Aorta (tissue), 5 donors: ENCODE measurements at regions not wholly inside any gene's neighbourhood (a gene's known extent, or its start where the extent isn't known, plus 50 kb on each side); places are given as distances from the start of the nearest gene placed in this dataset.

Source experiments
- ATAC-seq: fragments of 200-7000 bp; cut with Tn5 transposase; one replicate; pipeline ENCODE4 v1.9.1; 2022; ENCODE audit warnings: moderate library complexity; ENCODE audit not compliant: low FRiP score
- DNase-seq, 2 donors: peaks; one replicate each; pipeline ENCODE4 v3.0.0-alpha.2; 2020
- H3K27ac ChIP-seq, 2 donors: one replicate each; pipeline ENCODE4 v1.5.1; 2013; ENCODE audit warnings: low read length in 2 of 2, mild to moderate bottlenecking in 2 of 2, moderate library complexity in 2 of 2, control low read depth in 1 of 2, inconsistent platforms in 1 of 2, low read depth in 1 of 2
- H3K27me3 ChIP-seq, 2 donors: one replicate each; pipeline ENCODE4 v1.6.1; 2013; ENCODE audit warnings: control low read depth in 1 of 2, low read length in 1 of 2, mild to moderate bottlenecking in 1 of 2, moderate library complexity in 1 of 2; ENCODE audit not compliant: insufficient read depth in 2 of 2, control insufficient read depth in 1 of 2
- H3K36me3 ChIP-seq, 2 donors: one replicate each; pipeline ENCODE4 v1.6.1; 2013; ENCODE audit warnings: control low read depth in 1 of 2, low read length in 1 of 2, mild to moderate bottlenecking in 1 of 2; ENCODE audit not compliant: insufficient read depth in 2 of 2, control insufficient read depth in 1 of 2
- H3K4me1 ChIP-seq, 2 donors: one replicate each; pipeline ENCODE4 v1.6.1; 2013; ENCODE audit warnings: low read length in 2 of 2, control low read depth in 1 of 2, mild to moderate bottlenecking in 1 of 2, moderate library complexity in 1 of 2; ENCODE audit not compliant: insufficient read depth in 2 of 2, control insufficient read depth in 1 of 2
- H3K4me3 ChIP-seq, 2 donors: one replicate each; pipeline ENCODE4 v1.5.1; 2013; ENCODE audit warnings: low read length in 2 of 2, control low read depth in 1 of 2, mild to moderate bottlenecking in 1 of 2
- H3K9me3 ChIP-seq: one replicate; pipeline ENCODE4 v1.6.1; 2013; ENCODE audit warnings: mild to moderate bottlenecking, low read length; ENCODE audit not compliant: control insufficient read depth
- WGBS, 2 donors: extraction: QIAGEN DNeasy Blood & Tissue Kit; methylation state at CpG; one replicate each; pipeline ENCODE4 v1.1.7; 2013; 5-methylcytosine and 5-hydroxymethylcytosine counted together
- intact Hi-C, 2 donors: fragments of 100-400 bp; cut with DNase I; formaldehyde crosslinking; loops; one replicate each; pipeline versions ENCODE4 v1.14.2 to v1.15.0; 2022
- donor health status: healthy with polysubstance abuse.
- donor health status: Bipolar disorder and iron deficiency.
- donor health status: DM: no; HTN: no; CAD: no.
- donor health status: DM: no; HTN: no; CAD: no.
- donor health status: DM: yes; HTN: yes; CAD: no.

DNA sequence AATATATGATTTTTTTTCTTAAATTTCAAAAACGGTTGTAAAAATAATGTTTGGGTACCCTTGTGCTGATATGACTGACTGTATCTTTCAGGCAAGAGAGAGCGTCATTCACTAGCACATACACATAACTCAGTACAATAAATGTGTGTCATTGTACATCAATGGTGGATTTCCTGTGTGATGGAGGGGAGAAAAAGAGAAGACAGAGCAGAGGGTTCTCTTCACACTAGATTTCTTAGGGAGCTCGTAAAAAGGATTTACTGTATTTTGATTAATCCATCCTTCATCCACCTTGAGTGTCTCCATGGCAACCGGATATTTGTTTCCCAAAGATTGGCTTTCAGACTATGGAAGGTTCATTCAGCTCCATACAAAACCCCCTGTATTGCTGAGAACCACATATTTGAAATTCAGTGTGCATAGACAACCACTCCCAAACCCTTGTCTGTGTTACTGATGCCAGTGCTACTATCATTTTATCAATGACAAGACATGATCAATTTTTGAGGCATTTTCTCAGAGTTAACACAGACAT lies 150.6 kb downstream of the AKR1D1 start:
- ATAC-seq (no peak), DNase-seq (no peak)
- Histone ChIP-seq H3K36me3 (no peaks in the 10 kb centered on the region), H3K27ac (no peak overlapping the region), H3K27me3 (no peaks in the 10 kb centered on the region), H3K4me3 (no peak overlapping the region), H3K4me1 (no peaks in the 10 kb centered on the region), H3K9me3 (no peaks in the 10 kb centered on the region)
- intact Hi-C loops, result no loop called here
- WGBS, 2 donors, result 51 to 64% methylated on average over 4 of the region's 4 CpGs

DNA sequence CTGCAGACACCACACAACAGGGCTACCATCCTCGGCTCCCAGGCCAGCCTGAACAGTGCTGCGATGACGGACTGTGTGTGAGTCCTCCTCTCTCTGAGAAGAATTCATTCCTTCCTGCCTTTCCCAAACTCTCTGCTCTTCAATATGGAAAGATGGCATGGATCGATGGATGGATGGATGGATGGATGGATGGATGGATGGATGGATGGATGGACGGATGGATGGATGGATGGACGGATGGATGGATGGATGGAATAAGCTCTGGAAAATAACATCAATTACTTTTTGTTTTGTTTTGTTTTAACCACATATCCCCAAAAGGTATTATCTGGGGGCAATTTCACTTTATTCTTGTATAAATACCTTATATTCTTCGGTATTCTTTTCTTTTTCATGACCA lies 151.9 kb downstream of the AKR1D1 start:
- no peak for ATAC-seq
- intact Hi-C loops, result no loop called here
- Histone ChIP-seq H3K27ac (no peak overlapping the region), H3K4me3 (no peak overlapping the region), H3K36me3 (no peaks in the 10 kb centered on the region), H3K9me3 (no peaks in the 10 kb centered on the region), H3K4me1 (no peaks in the 10 kb centered on the region), H3K27me3 (no peaks in the 10 kb centered on the region)
- DNase-seq, result no peak
- 66 to 77% methylated on average over 7 of the region's 7 CpGs for WGBS, 2 donors

DNA sequence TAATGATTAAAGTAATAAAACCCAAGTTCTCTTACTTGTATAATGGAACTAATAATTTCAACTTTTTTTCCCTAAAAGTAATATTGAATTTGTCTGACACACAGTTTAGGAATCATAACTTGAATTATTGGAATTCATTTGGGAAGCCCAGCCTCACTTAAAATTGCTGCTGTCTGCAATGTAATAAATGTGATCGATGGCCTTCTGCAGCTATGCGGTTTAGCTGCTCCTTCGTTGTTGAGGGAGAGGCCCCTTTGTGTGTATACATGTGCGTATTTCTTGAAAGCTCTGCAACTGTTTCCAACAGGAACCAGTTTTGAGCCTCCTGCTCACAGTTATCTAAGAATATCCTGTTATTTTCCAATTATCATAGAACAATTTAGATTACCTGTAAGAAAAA lies 152.5 kb downstream of the AKR1D1 start:
- 30 to 39% methylated on average over 4 of the region's 4 CpGs for WGBS, 2 donors
- Histone ChIP-seq H3K27ac (no peak overlapping the region), H3K4me3 (no peak overlapping the region), H3K27me3 (no peaks in the 10 kb centered on the region), H3K36me3 (no peaks in the 10 kb centered on the region), H3K9me3 (no peaks in the 10 kb centered on the region), H3K4me1 (no peaks in the 10 kb centered on the region)
- intact Hi-C loops, result no loop called here
- no peak for ATAC-seq
- DNase-seq, result no peak

DNA sequence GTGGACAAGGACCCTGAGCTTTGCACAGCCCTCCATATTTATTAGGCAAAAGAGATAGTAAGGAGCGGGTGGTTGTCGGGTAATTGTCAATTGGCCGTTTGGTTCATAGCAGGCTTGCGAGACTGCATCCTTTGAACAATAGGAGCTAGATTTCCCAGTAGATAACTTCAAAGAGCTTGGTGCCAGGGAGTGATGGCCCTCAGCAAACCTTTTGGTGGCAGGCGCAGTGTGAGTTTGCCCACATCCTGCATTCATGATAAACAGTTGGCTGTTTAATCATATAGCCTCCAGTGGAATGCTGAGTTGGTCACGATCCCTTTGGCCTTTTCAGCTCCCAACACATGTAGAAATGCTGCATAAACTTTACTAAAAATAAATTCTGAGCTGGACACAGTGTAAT lies 156.9 kb downstream of the AKR1D1 start:
- 85 to 86% methylated on average over 6 of the region's 6 CpGs for WGBS, 2 donors
- H3K27me3 ChIP-seq, result no peaks in the 10 kb centered on the region
- no peaks in the 10 kb centered on the region for H3K4me1 ChIP-seq
- no peaks in the 10 kb centered on the region for H3K36me3 ChIP-seq
- H3K4me3 ChIP-seq, result no peak overlapping the region
- ATAC-seq (no peak), DNase-seq (no peak)
- H3K27ac ChIP-seq, result no peak overlapping the region
- H3K9me3 ChIP-seq, result peaks cover 2% of the 10 kb centered on the region
- intact Hi-C loops, result no loop called here

DNA sequence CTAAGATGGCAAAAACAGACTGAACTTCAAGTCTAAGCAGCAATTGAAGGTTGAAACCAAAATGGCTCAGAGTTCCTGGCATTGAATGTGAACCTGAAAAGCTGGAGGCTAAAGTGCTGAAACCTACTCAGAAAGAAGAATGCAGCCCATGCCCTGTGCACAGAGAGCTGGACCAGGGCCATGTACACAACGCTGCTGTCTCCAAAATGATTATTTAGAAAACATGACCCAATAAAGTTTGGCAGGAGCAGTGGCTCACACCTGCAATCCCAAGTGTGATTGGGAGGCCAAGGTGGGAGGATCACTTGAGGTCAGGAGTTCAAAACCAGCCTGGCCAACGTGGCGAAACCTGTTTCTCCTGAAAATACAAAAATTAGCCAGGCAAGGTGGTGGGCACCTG lies 158.9 kb downstream of the AKR1D1 start:
- no peaks in the 10 kb centered on the region for H3K4me1 ChIP-seq
- intact Hi-C loops, result no loop called here
- no peak overlapping the region for H3K27ac ChIP-seq
- H3K36me3 ChIP-seq, result no peaks in the 10 kb centered on the region
- no peak overlapping the region for H3K4me3 ChIP-seq
- DNase-seq, result no peak
- no peak for ATAC-seq
- peaks cover 2% of the 10 kb centered on the region for H3K9me3 ChIP-seq
- no peaks in the 10 kb centered on the region for H3K27me3 ChIP-seq
- 80 to 89% methylated on average over 3 of the region's 3 CpGs for WGBS, 2 donors

DNA sequence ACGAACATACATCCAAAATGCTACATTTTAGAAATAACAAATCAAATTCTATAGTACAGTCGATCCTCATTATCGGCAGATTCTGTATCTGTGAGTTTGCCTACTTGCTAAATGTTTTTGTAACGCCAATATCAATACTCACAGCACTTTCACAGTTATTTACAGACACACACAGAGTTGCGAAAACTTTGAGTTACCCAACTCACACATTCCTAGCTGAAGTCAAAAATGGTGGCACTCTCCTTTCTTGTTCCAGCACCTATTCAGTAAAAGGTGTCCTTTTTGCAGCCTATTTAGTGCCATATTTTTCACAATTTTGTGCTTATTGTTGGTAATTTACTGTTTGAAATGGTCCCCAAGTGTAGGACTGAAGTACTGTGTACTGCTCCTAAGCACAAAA lies 161.7 kb downstream of the AKR1D1 start:
- H3K4me3 ChIP-seq, result no peak overlapping the region
- WGBS, 2 donors, result 89% methylated on average over 5 of the region's 5 CpGs
- intact Hi-C loops, result no loop called here
- H3K9me3 ChIP-seq, result peaks cover 2% of the 10 kb centered on the region
- H3K27ac ChIP-seq, result no peak overlapping the region
- no peak for ATAC-seq
- no peak for DNase-seq
- H3K27me3 ChIP-seq, result no peaks in the 10 kb centered on the region
- H3K4me1 ChIP-seq, result no peaks in the 10 kb centered on the region
- no peaks in the 10 kb centered on the region for H3K36me3 ChIP-seq

DNA sequence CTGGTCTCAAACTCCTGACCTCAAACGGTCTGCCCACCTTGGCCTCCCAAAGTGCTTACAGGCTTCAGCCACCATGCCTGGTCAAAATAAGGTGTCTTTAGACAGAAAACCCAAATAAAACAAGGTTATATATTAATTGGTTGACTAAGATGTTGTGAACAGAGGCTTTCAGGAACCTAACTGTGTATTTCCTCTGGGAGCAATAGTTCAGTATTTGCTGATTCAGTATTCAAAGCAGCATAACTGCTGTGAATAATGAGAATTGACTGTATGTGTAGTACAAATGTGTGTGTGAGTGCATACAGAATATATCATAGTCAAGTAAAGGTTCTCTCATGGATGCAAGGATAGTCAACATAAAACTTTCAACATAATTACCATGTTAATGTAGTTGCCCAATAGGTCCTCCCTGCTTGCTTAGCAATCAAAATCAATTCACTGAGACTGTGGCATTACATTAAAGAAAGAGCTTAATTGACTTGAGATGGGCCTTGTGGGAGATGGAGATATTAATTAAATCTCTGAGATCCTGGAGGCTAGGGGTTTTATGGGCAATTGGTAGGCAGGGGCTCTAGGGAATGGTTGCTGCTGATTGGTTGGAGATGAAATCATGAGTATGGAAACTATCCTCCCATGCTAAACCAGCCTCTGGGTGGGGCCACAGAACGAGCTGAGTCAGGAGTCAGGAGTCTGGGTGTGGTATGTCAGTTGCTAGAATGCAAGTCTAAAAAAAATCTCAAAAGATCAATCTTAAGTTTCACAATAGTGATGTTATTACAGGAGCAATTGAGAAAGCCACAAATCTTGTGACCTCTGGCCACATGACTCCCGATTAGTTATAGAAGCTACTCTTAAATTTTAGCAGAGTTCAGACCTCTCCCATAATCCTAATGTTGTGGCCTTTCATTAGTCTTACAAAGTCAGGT lies 162.7 kb downstream of the AKR1D1 start:
- Histone ChIP-seq H3K4me1 (no peaks in the 10 kb centered on the region), H3K4me3 (no peak overlapping the region), H3K36me3 (no peaks in the 10 kb centered on the region), H3K27ac (no peak overlapping the region), H3K9me3 (peaks cover 2% of the 10 kb centered on the region), H3K27me3 (no peaks in the 10 kb centered on the region)
- WGBS, 2 donors, result 62 to 64% methylated on average over 3 of the region's 3 CpGs
- no peak for DNase-seq
- intact Hi-C loops, result no loop called here
- no peak for ATAC-seq

DNA sequence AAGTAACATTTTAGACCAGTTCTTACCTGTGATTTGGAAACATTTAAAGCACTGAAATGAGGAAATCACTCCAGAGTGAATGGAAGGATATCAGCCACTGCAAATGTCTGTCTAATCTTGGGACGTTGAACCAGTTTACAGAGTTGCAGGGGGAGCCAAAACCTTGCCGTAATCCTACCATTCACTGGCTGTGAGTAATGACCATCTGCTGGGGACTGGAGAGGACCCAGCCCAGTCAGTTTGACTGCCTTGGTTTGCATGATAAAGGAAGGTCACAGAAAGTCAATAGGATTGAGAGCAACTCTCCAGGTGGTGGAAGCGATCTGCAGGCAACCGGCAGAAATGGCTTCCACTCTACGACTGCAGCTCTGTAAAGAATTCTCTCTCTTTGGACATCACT lies 167.2 kb downstream of the AKR1D1 start:
- WGBS, 2 donors, result 26 to 33% methylated on average over 5 of the region's 5 CpGs
- Histone ChIP-seq H3K4me3 (no peak overlapping the region), H3K27ac (no peak overlapping the region), H3K4me1 (no peaks in the 10 kb centered on the region), H3K27me3 (no peaks in the 10 kb centered on the region), H3K9me3 (peaks cover 4% of the 10 kb centered on the region), H3K36me3 (no peaks in the 10 kb centered on the region)
- no peak for ATAC-seq
- no peak for DNase-seq
- intact Hi-C loops, result no loop called here

DNA sequence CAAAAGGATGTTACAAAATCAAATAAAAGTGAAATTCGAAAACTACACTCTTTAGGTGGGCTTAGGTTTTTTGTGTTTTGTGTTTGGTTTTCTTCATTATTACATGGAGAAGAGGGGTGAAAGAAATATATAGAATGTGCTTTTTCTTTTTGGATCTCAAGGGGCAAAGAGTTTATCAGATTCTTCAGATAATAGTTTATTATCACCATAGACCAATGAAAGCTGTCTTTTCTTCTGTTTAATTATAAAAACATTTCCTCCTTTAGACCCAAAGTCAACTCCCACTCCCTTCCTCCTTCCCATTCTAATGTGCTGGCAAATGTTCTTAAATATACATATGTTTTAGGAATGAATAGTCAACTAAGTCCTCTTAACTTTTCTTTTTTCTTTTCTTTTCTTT lies 167.6 kb downstream of the AKR1D1 start:
- H3K27me3 ChIP-seq, result no peaks in the 10 kb centered on the region
- WGBS, 2 donors, result 40% methylated on average over 1 of the region's 1 CpG
- intact Hi-C loops, result no loop called here
- H3K27ac ChIP-seq, result no peak overlapping the region
- ATAC-seq (no peak), DNase-seq (no peak)
- H3K9me3 ChIP-seq, result peaks cover 4% of the 10 kb centered on the region
- H3K36me3 ChIP-seq, result no peaks in the 10 kb centered on the region
- H3K4me3 ChIP-seq, result no peak overlapping the region
- H3K4me1 ChIP-seq, result no peaks in the 10 kb centered on the region
